ENCODE measurements at regions not wholly inside any gene's neighbourhood (a gene's known extent, or its start where the extent isn't known, plus 50 kb on each side); places are given as distances from the start of the nearest gene placed in this dataset.

DNA sequence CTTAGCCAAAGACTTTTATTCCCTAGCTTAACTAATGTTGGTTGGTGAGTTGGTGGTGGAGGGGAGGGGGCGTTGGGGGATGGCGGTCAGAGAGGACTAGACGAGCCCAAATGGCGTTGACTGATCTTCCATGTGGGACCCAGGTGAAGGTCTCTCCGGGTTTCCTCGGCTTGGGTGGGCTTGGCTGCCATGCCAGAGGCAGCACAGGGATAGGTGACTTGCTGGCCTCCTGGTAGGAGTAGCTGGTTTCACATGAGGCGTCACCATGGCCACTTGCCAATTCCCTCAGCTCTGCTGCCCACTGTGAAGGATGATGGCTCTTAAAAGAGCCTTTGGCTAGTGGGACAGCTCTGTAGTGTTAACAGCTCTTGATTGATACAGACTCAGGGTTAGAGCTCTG, 1337.0 kb upstream of the FAM98A start:
- H3K9ac ChIP-seq (ENCODE audit: control insufficient read depth, insufficient read depth, low read length), result no peak overlapping the region
- DNase-seq (ENCODE audit: low read depth, low spot score), result no peak
- no peaks in the 10 kb centered on the region for H3K79me2 ChIP-seq (ENCODE audit: control insufficient read depth, insufficient read depth, low read length)
- H3K27me3 ChIP-seq (replicated peaks in 1 of 2; ENCODE audit: control insufficient read depth in 2 of 2, insufficient read depth in 2 of 2, low read length in 1 of 2), result no peaks in the 10 kb centered on the region
- no peak overlapping the region for H2AFZ ChIP-seq (ENCODE audit: control insufficient read depth, low read depth, low read length)
- no peak overlapping the region for H3K4me2 ChIP-seq (ENCODE audit: control insufficient read depth, insufficient read depth)
- ChIA-PET RAD21 (ENCODE audit: unreplicated experiment) (no interaction called here), CTCF (no interaction called here), SMC1A (ENCODE audit: uncharacterized antibody, unreplicated experiment) (no interaction called here), POLR2A (no interaction called here)
- H3K4me3 ChIP-seq, result no peak overlapping the region
- no peaks in the 10 kb centered on the region for H3K9me3 ChIP-seq (replicated peaks; ENCODE audit: control insufficient read depth, insufficient read depth, low read length)
- ATAC-seq, result no peak
- 8% methylated on average over 3 of the region's 7 CpGs for WGBS (ENCODE audit: insufficient coverage, insufficient replicate concordance, low lambda C conversion rate, missing lambda C conversion rate)
- no peaks in the 10 kb centered on the region for H3K4me1 ChIP-seq (ENCODE audit: control insufficient read depth, insufficient read depth, low read length)
- no peak for FAIRE-seq
- no peak overlapping the region for H3K27ac ChIP-seq (ENCODE audit: control insufficient read depth, insufficient read depth)
- in situ Hi-C loops (cut with MboI) (no loop called here), intact Hi-C loops (cut with micrococcal nuclease; ENCODE audit: unreplicated experiment) (no loop called here)
- BruUV-seq (replicated peaks), result no TSS peak
- H3K36me3 ChIP-seq (ENCODE audit: control insufficient read depth in 2 of 2, insufficient read depth in 2 of 2, low read length in 1 of 2), result no peaks in the 10 kb centered on the region
- no peaks in the 10 kb centered on the region for H4K20me1 ChIP-seq (ENCODE audit: control insufficient read depth, insufficient read depth)
- TF ChIP-seq ZNF207 (IDR thresholded peaks at IDR 0.05; ENCODE audit: borderline replicate concordance) (no peak), NR2F1 (conservative IDR thresholded peaks at IDR 0.05) (no peak), ZNF622 (IDR thresholded peaks at IDR 0.05) (no peak), RCOR1 (conservative IDR thresholded peaks at IDR 0.05; ENCODE audit: low read depth, low read length) (no peak), CUX1 (IDR thresholded peaks at IDR 0.05; ENCODE audit: insufficient replicate concordance, low read depth, low read length) (no peak), SUPT20H (IDR thresholded peaks at IDR 0.05; ENCODE audit: borderline replicate concordance, control insufficient read depth, low read depth, low read length) (no peak), CBX3 (IDR thresholded peaks at IDR 0.05; ENCODE audit: borderline replicate concordance, low read depth) (no peak), WRNIP1 (IDR thresholded peaks at IDR 0.05; ENCODE audit: borderline replicate concordance, low read depth, low read length) (no peak), ZNF274 (IDR thresholded peaks at IDR 0.05; ENCODE audit: insufficient read depth, insufficient read length) (no peak), SIX5 (IDR thresholded peaks at IDR 0.05; ENCODE audit: low read depth, low read length, severe bottlenecking) (no peak), CHD1 (IDR thresholded peaks at IDR 0.05; ENCODE audit: low read depth, low read length) (no peak)
- TF ChIP-seq, protein P1, sequence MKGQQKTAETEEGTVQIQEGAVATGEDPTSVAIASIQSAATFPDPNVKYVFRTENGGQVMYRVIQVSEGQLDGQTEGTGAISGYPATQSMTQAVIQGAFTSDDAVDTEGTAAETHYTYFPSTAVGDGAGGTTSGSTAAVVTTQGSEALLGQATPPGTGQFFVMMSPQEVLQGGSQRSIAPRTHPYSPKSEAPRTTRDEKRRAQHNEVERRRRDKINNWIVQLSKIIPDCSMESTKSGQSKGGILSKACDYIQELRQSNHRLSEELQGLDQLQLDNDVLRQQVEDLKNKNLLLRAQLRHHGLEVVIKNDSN (IDR thresholded peaks at IDR 0.05; ENCODE audit: borderline replicate concordance, extremely low read length, insufficient read depth, low read depth, low read length), result no peak
- TF ChIP-seq, protein P2, sequence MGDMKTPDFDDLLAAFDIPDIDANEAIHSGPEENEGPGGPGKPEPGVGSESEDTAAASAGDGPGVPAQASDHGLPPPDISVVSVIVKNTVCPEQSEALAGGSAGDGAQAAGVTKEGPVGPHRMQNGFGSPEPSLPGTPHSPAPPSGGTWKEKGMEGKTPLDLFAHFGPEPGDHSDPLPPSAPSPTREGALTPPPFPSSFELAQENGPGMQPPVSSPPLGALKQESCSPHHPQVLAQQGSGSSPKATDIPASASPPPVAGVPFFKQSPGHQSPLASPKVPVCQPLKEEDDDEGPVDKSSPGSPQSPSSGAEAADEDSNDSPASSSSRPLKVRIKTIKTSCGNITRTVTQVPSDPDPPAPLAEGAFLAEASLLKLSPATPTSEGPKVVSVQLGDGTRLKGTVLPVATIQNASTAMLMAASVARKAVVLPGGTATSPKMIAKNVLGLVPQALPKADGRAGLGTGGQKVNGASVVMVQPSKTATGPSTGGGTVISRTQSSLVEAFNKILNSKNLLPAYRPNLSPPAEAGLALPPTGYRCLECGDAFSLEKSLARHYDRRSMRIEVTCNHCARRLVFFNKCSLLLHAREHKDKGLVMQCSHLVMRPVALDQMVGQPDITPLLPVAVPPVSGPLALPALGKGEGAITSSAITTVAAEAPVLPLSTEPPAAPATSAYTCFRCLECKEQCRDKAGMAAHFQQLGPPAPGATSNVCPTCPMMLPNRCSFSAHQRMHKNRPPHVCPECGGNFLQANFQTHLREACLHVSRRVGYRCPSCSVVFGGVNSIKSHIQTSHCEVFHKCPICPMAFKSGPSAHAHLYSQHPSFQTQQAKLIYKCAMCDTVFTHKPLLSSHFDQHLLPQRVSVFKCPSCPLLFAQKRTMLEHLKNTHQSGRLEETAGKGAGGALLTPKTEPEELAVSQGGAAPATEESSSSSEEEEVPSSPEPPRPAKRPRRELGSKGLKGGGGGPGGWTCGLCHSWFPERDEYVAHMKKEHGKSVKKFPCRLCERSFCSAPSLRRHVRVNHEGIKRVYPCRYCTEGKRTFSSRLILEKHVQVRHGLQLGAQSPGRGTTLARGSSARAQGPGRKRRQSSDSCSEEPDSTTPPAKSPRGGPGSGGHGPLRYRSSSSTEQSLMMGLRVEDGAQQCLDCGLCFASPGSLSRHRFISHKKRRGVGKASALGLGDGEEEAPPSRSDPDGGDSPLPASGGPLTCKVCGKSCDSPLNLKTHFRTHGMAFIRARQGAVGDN (IDR thresholded peaks at IDR 0.05), result no peak

Measured in GM12878 (cell line).